CD14-positive monocyte (primary cell): ENCODE measurements at regions not wholly inside any gene's neighbourhood (a gene's known extent, or its start where the extent isn't known, plus 50 kb on each side); places are given as distances from the start of the nearest gene placed in this dataset.
"Not testable (repeated sequence)": the region's sequence is repeated elsewhere in the genome, so short reads cannot be mapped to it uniquely, and the experiment has no call there.

Experiments used
- DNase-seq, 3 donors: peaks; one replicate each; pipeline ENCODE4 v3.0.0-alpha.2; 2011 to 2022
- H2AFZ ChIP-seq: 2 replicates; pipeline ENCODE4 v1.6.0; 2012; ENCODE audit warnings: mild to moderate bottlenecking, low read depth, low read length, inconsistent platforms; ENCODE audit not compliant: insufficient read depth, poor library complexity, severe bottlenecking
- H3K27ac ChIP-seq, 2 donors: 1 replicate in 1 of 2; 2 replicates in 1 of 2; pipeline ENCODE4 v1.5.1; 2012 to 2013; ENCODE audit warnings: low read length in 2 of 2, control low read depth in 1 of 2, inconsistent platforms in 1 of 2, low read depth in 1 of 2, mild to moderate bottlenecking in 1 of 2
- H3K27me3 ChIP-seq, 2 donors: one replicate each; pipeline versions ENCODE4 v1.6.0 to v1.6.1; 2011 to 2013; ENCODE audit warnings: low read length in 2 of 2; ENCODE audit not compliant: control insufficient read depth in 2 of 2, insufficient read depth in 2 of 2
- H3K36me3 ChIP-seq, 2 donors: replicated peaks in 1 of 2; 1 replicate in 1 of 2; 2 replicates in 1 of 2; pipeline versions ENCODE4 v1.5.1 to v1.6.1; 2012 to 2013; ENCODE audit warnings: low read length in 2 of 2, control low read depth in 1 of 2, inconsistent platforms in 1 of 2, mild to moderate bottlenecking in 1 of 2; ENCODE audit not compliant: insufficient read depth in 2 of 2, control insufficient read depth in 1 of 2
- H3K4me1 ChIP-seq, 2 donors: 1 replicate in 1 of 2; 2 replicates in 1 of 2; pipeline versions ENCODE4 v1.5.1 to v1.6.1; 2012 to 2013; ENCODE audit warnings: low read length in 2 of 2, control low read depth in 1 of 2, inconsistent platforms in 1 of 2, mild to moderate bottlenecking in 1 of 2, moderate library complexity in 1 of 2; ENCODE audit not compliant: insufficient read depth in 2 of 2, control insufficient read depth in 1 of 2
- H3K4me2 ChIP-seq: replicated peaks from 2 replicates; pipeline ENCODE3; 2012; ENCODE audit warnings: low read length, moderate library complexity, mild to moderate bottlenecking; ENCODE audit not compliant: poor library complexity, severe bottlenecking; ENCODE audit errors: extremely low read depth
- H3K4me3 ChIP-seq, 3 experiments: fragments of 200-600 bp in 1 of 3; sonication (generic) in 1 of 3; replicated peaks in 1 of 3; 1 replicate in 2 of 3; 2 replicates in 1 of 3; pipeline ENCODE4 v1.5.1; 2011 to 2013; ENCODE audit warnings: low read length in 3 of 3, mild to moderate bottlenecking in 3 of 3, control low read depth in 2 of 3, low read depth in 2 of 3, inconsistent platforms in 1 of 3, moderate library complexity in 1 of 3
- H3K79me2 ChIP-seq: 2 replicates; pipeline ENCODE4 v1.6.0; 2012; ENCODE audit warnings: mild to moderate bottlenecking, control low read depth, inconsistent platforms, low read length, moderate library complexity; ENCODE audit not compliant: insufficient read depth
- H3K9ac ChIP-seq: 2 replicates; pipeline ENCODE4 v1.6.0; 2017; ENCODE audit warnings: low read length, mild to moderate bottlenecking; ENCODE audit not compliant: insufficient read depth, poor library complexity, severe bottlenecking
- H3K9me3 ChIP-seq, 2 donors: replicated peaks in 1 of 2; 1 replicate in 1 of 2; 2 replicates in 1 of 2; pipeline versions ENCODE4 v1.5.1 to v1.6.1; 2012 to 2013; ENCODE audit warnings: low read length in 2 of 2, control low read depth in 1 of 2; ENCODE audit not compliant: control insufficient read depth in 1 of 2, insufficient read depth in 1 of 2
- H4K20me1 ChIP-seq: 2 replicates; pipeline ENCODE4 v1.6.0; 2012; ENCODE audit warnings: mild to moderate bottlenecking, low read length, control low read depth, moderate library complexity; ENCODE audit not compliant: insufficient read depth
- H3K27ac Mint-ChIP-seq, 7 donors: one replicate each; pipeline ENCODE4 v1.8.0; 2020; ENCODE audit warnings: mild to moderate bottlenecking in 7 of 7, mixed read lengths in 7 of 7, moderate library complexity in 6 of 7, inconsistent platforms in 2 of 7
- H3K27me3 Mint-ChIP-seq, 3 donors: one replicate each; pipeline ENCODE4 v1.8.0; 2021 to 2022; ENCODE audit warnings: low read depth in 3 of 3, mild to moderate bottlenecking in 3 of 3, mixed read lengths in 3 of 3, moderate library complexity in 3 of 3, inconsistent platforms in 1 of 3
- H3K36me3 Mint-ChIP-seq, 2 donors: one replicate each; pipeline ENCODE4 v1.8.0; 2020; ENCODE audit warnings: mixed read lengths in 2 of 2, inconsistent platforms in 1 of 2, mild to moderate bottlenecking in 1 of 2
- H3K4me1 Mint-ChIP-seq: one replicate; pipeline ENCODE4 v1.8.0; 2020; ENCODE audit warnings: mild to moderate bottlenecking, mixed read lengths
- H3K4me3 Mint-ChIP-seq, 2 donors: one replicate each; pipeline ENCODE4 v1.8.0; 2020; ENCODE audit warnings: mild to moderate bottlenecking in 2 of 2, mixed read lengths in 2 of 2, moderate library complexity in 1 of 2
- H3K9me3 Mint-ChIP-seq, 7 donors: one replicate each; pipeline ENCODE4 v1.8.0; 2020 to 2022; ENCODE audit warnings: mixed read lengths in 7 of 7, mild to moderate bottlenecking in 6 of 7, moderate library complexity in 6 of 7, inconsistent platforms in 2 of 7
- CTCF ChIP-seq: fragments of 200-600 bp; IDR thresholded peaks from one replicate; pipeline ENCODE4 v1.8.0; 2022; ENCODE audit warnings: antibody characterized with exemption, mild to moderate bottlenecking
- WGBS: methylation state at CpG from one replicate; pipeline ENCODE4 v1.1.5; 2013; ENCODE audit warnings: missing lambda C conversion rate; ENCODE audit not compliant: insufficient coverage; 5-methylcytosine and 5-hydroxymethylcytosine counted together
- intact Hi-C, 2 donors: fragments of 100-400 bp; cut with micrococcal nuclease; formaldehyde crosslinking; loops; one replicate each; pipeline versions ENCODE4 v1.15.0 to v1.15.1; 2023

DNA sequence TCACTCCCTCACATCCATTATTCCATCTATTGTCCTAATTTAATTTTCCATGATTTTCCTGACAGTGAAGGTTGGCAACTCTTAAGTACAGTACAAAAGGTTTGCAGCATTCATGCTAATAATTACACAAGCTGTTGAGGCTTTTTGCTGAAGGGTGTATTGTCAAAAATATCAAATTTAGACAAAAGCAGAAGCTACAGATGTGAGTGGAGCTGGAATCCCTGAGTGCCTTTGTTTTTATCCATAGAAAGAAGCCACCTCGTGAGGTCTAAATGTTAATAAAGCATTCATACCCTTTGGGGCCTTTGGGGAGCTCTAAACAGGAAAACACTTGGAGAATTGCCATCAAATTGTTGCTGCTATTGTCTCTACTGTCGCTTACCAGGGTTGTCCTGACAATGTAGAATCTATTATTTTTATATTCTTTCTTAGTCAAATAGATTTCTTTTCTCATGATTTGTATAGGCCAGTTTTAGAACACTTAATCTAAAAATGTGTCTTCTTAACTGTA lies 185.8 kb upstream of the ROBO1 start:
- Histone ChIP-seq H3K9me3 (peaks cover 0 to 15% of the 10 kb centered on the region in 2 donors), H3K27ac (no peak overlapping the region), H4K20me1 (no peaks in the 10 kb centered on the region), H3K4me2 (no peak overlapping the region), H3K27me3 (no peaks in the 10 kb centered on the region), H2AFZ (no peak overlapping the region), H3K9ac (no peak overlapping the region), H3K4me3 (no peak overlapping the region), H3K79me2 (no peaks in the 10 kb centered on the region), H3K4me1 (no peaks in the 10 kb centered on the region), H3K36me3 (no peaks in the 10 kb centered on the region)
- Mint-ChIP-seq H3K27me3 (no peaks in the 10 kb centered on the region), H3K27ac (no peak overlapping the region), H3K4me3 (no peak overlapping the region), H3K36me3 (no peaks in the 10 kb centered on the region), H3K9me3 (peaks cover 0 to 16% (median 2%) of the 10 kb centered on the region in 7 donors), H3K4me1 (no peaks in the 10 kb centered on the region)
- WGBS, result 60% methylated on average over 1 of the region's 2 CpGs
- no peak for DNase-seq
- intact Hi-C loops, result no loop called here
- no peak for TF ChIP-seq CTCF

- WGBS, result 96% methylated on average over 20 of the region's 23 CpGs
- intact Hi-C loops, H3K27ac ChIP-seq, H3K27ac Mint-ChIP-seq, H3K4me1 Mint-ChIP-seq, H3K36me3 Mint-ChIP-seq, H2AFZ ChIP-seq, H3K27me3 Mint-ChIP-seq, H3K36me3 ChIP-seq, H3K4me3 ChIP-seq, DNase-seq, H3K4me1 ChIP-seq, H3K27me3 ChIP-seq, H3K79me2 ChIP-seq, H3K4me2 ChIP-seq, H3K9ac ChIP-seq, H4K20me1 ChIP-seq, H3K4me3 Mint-ChIP-seq: not testable (repeated sequence)
- H3K9me3 ChIP-seq, result peaks cover 0 to 15% of the 10 kb centered on the region in 2 donors
- H3K9me3 Mint-ChIP-seq, result peaks cover 0 to 13% (median 2%) of the 10 kb centered on the region in 7 donors
Observed at GRCh38 chr3:79951426-79951825, 183.6 kb upstream of the ROBO1 start.
